ENCODE measurements at regions not wholly inside any gene's neighbourhood (a gene's known extent, or its start where the extent isn't known, plus 50 kb on each side); places are given as distances from the start of the nearest gene placed in this dataset.

- DNase-seq (ENCODE audit: low read depth, low spot score) = no peak
- no TSS peak for BruUV-seq (replicated peaks)
- CTCF ChIA-PET = no interaction called here
These were observed 460.0 kb upstream of the BRINP1 start for GRCh38 chr9:119829186-119829585.

DNA sequence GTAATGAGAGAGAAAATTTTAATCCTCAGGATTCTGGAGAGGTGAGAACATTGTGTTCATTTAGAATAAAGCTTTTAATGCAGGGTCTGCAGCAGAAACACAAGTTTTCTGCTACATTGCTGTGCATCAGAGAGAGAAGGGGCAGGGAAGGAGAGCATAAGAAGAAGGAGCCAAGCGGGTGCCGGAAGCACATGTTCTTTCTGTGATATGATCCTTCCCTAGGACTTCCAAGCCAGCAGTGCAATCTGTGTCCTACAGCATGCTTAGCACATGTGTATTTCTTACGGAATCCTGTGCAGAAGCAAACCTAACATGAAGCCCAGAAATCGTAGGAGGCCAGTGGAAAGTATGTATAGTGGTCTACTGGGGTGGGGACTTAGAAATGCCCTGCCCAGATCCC is 458.3 kb upstream of the BRINP1 start:
- ChIA-PET CTCF (no interaction called here), POLR2A (no interaction called here)
- H4K20me1 ChIP-seq (replicated peaks; ENCODE audit: control insufficient read depth, extremely low read depth, insufficient read depth, low read length) = no peaks in the 10 kb centered on the region
- no peak overlapping the region for H3K27ac ChIP-seq (ENCODE audit: insufficient read depth, low read depth, low read length)
- intact Hi-C loops (cut with micrococcal nuclease) (no loop called here), dilution Hi-C loops (cut with MboI; ENCODE audit: extremely low pct_ligation_motif_present, low sequenced_read_pairs) (no loop called here)
- BruUV-seq (replicated peaks) = no TSS peak
- FAIRE-seq (no peak), DNase-seq (ENCODE audit: low read depth, low spot score) (no peak)
- H3K79me2 ChIP-seq (ENCODE audit: control insufficient read depth, insufficient read depth, low read length) = no peaks in the 10 kb centered on the region
- H3K4me2 ChIP-seq (ENCODE audit: insufficient read depth, low read length) = no peak overlapping the region
- no peaks in the 10 kb centered on the region for H3K9me1 ChIP-seq (replicated peaks; ENCODE audit: control insufficient read depth, extremely low read depth, insufficient read depth, low read length)
- H3K4me1 ChIP-seq (ENCODE audit: control insufficient read depth, extremely low read depth, insufficient read depth, low read length) = no peaks in the 10 kb centered on the region
- H3K9me3 ChIP-seq (replicated peaks; ENCODE audit: control insufficient read depth, insufficient read depth, low read length) = peaks cover 4% of the 10 kb centered on the region
- TF ChIP-seq MAX (IDR thresholded peaks at IDR 0.05; ENCODE audit: insufficient read depth, insufficient read length) (no peak), FOS (IDR thresholded peaks at IDR 0.05; ENCODE audit: borderline replicate concordance, insufficient read depth, low read length) (no peak), EZH2 (IDR thresholded peaks at IDR 0.05; ENCODE audit: borderline replicate concordance, low read depth, low read length, severe bottlenecking) (no peak), POLR2AphosphoS5 (IDR thresholded peaks at IDR 0.05; ENCODE audit: insufficient read depth, low read depth, low read length) (no peak), POLR2A (IDR thresholded peaks at IDR 0.05; ENCODE audit: low read depth, low read length) (no peak), GATA2 (IDR thresholded peaks at IDR 0.05; ENCODE audit: insufficient read depth, insufficient read length, low read depth, low read length) (no peak), JUN (IDR thresholded peaks at IDR 0.05; ENCODE audit: borderline replicate concordance, insufficient read depth, insufficient read length, low read depth) (no peak), MYC (IDR thresholded peaks at IDR 0.05; ENCODE audit: low read depth, low read length) (no peak)
- TF ChIP-seq, protein P1, sequence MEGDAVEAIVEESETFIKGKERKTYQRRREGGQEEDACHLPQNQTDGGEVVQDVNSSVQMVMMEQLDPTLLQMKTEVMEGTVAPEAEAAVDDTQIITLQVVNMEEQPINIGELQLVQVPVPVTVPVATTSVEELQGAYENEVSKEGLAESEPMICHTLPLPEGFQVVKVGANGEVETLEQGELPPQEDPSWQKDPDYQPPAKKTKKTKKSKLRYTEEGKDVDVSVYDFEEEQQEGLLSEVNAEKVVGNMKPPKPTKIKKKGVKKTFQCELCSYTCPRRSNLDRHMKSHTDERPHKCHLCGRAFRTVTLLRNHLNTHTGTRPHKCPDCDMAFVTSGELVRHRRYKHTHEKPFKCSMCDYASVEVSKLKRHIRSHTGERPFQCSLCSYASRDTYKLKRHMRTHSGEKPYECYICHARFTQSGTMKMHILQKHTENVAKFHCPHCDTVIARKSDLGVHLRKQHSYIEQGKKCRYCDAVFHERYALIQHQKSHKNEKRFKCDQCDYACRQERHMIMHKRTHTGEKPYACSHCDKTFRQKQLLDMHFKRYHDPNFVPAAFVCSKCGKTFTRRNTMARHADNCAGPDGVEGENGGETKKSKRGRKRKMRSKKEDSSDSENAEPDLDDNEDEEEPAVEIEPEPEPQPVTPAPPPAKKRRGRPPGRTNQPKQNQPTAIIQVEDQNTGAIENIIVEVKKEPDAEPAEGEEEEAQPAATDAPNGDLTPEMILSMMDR (IDR thresholded peaks at IDR 0.05; ENCODE audit: extremely low read depth in 1 of 2, insufficient read depth in 1 of 2, low read depth in 1 of 2, low read length in 2 of 2) = no peak
- no peak overlapping the region for H3K4me3 ChIP-seq (replicated peaks in 1 of 3; ENCODE audit: insufficient read depth in 1 of 3, low read depth in 1 of 3, low read length in 3 of 3)
- H2AFZ ChIP-seq (ENCODE audit: low read depth, low read length) = no peak overlapping the region
- no peaks in the 10 kb centered on the region for H3K36me3 ChIP-seq (ENCODE audit: control insufficient read depth in 2 of 2, extremely low read depth in 1 of 2, insufficient read depth in 2 of 2, low read length in 2 of 2)
- no peaks in the 10 kb centered on the region for H3K27me3 ChIP-seq (ENCODE audit: control insufficient read depth in 2 of 2, insufficient read depth in 2 of 2, low read length in 2 of 2)
- no peak overlapping the region for H3K9ac ChIP-seq (replicated peaks; ENCODE audit: extremely low read depth, insufficient read depth, low read length)

More at GRCh38 chr9:119829186-119829585, 460.0 kb upstream of the BRINP1 start:
- Histone ChIP-seq H4K20me1 (replicated peaks; ENCODE audit: control insufficient read depth, extremely low read depth, insufficient read depth, low read length) (no peaks in the 10 kb centered on the region), H3K4me3 (replicated peaks in 1 of 3; ENCODE audit: insufficient read depth in 1 of 3, low read depth in 1 of 3, low read length in 3 of 3) (no peak overlapping the region), H3K27ac (ENCODE audit: insufficient read depth, low read depth, low read length) (no peak overlapping the region), H3K9me1 (replicated peaks; ENCODE audit: control insufficient read depth, extremely low read depth, insufficient read depth, low read length) (no peaks in the 10 kb centered on the region), H3K9me3 (replicated peaks; ENCODE audit: control insufficient read depth, insufficient read depth, low read length) (peaks cover 6% of the 10 kb centered on the region), H3K27me3 (ENCODE audit: control insufficient read depth in 2 of 2, insufficient read depth in 2 of 2, low read length in 2 of 2) (no peaks in the 10 kb centered on the region), H3K79me2 (ENCODE audit: control insufficient read depth, insufficient read depth, low read length) (no peaks in the 10 kb centered on the region), H3K36me3 (ENCODE audit: control insufficient read depth in 2 of 2, extremely low read depth in 1 of 2, insufficient read depth in 2 of 2, low read length in 2 of 2) (no peaks in the 10 kb centered on the region), H3K4me1 (ENCODE audit: control insufficient read depth, extremely low read depth, insufficient read depth, low read length) (no peaks in the 10 kb centered on the region), H2AFZ (ENCODE audit: low read depth, low read length) (no peak overlapping the region), H3K9ac (replicated peaks; ENCODE audit: extremely low read depth, insufficient read depth, low read length) (no peak overlapping the region), H3K4me2 (ENCODE audit: insufficient read depth, low read length) (no peak overlapping the region)
- intact Hi-C loops (cut with micrococcal nuclease) (no loop called here), dilution Hi-C loops (cut with MboI; ENCODE audit: extremely low pct_ligation_motif_present, low sequenced_read_pairs) (no loop called here)
- TF ChIP-seq, protein P1 (IDR thresholded peaks at IDR 0.05; ENCODE audit: extremely low read depth in 1 of 2, insufficient read depth in 1 of 2, low read depth in 1 of 2, low read length in 2 of 2) = no peak
- TF ChIP-seq FOS (IDR thresholded peaks at IDR 0.05; ENCODE audit: borderline replicate concordance, insufficient read depth, low read length) (no peak), POLR2A (IDR thresholded peaks at IDR 0.05; ENCODE audit: low read depth, low read length) (no peak), JUN (IDR thresholded peaks at IDR 0.05; ENCODE audit: borderline replicate concordance, insufficient read depth, insufficient read length, low read depth) (no peak), GATA2 (IDR thresholded peaks at IDR 0.05; ENCODE audit: insufficient read depth, insufficient read length, low read depth, low read length) (no peak)
- POLR2A ChIA-PET = no interaction called here
- no peak for FAIRE-seq

All from endothelial cell of umbilical vein (primary cell).